K562 (cell line): ENCODE measurements at regions not wholly inside any gene's neighbourhood (a gene's known extent, or its start where the extent isn't known, plus 50 kb on each side); places are given as distances from the start of the nearest gene placed in this dataset.

Source experiments
- CBX5 ChIP-seq: IDR thresholded peaks from 2 replicates; pipeline ENCODE4 v1.6.1; 2014; ENCODE audit warnings: low read depth, borderline replicate concordance
- EZH2 ChIP-seq: IDR thresholded peaks from 2 replicates; pipeline ENCODE4 v1.6.1; 2012; ENCODE audit warnings: low read depth, mild to moderate bottlenecking, inconsistent platforms, low read length, borderline replicate concordance
- JUND ChIP-seq, 2 experiments: IDR thresholded peaks; 2 replicates in 1 of 2; 3 replicates in 1 of 2; pipeline ENCODE4 v1.6.1; 2011; ENCODE audit warnings: borderline replicate concordance in 2 of 2, low read depth in 2 of 2, low read length in 2 of 2, improper control_type of control experiment in 1 of 2, missing biosample characterization in 1 of 2, missing genetic modification characterization in 1 of 2, missing genetic modification reagents in 1 of 2
- MTF1 ChIP-seq: fragments of 250-450 bp; sonication (Bioruptor Pico); IDR thresholded peaks from 2 replicates; pipeline ENCODE4 v1.9.0; 2021; ENCODE audit warnings: moderate library complexity, mild to moderate bottlenecking, inconsistent platforms, borderline replicate concordance
- NFATC3 ChIP-seq: fragments of 450-650 bp; IDR thresholded peaks from 2 replicates; pipeline ENCODE4 v1.6.1; 2017; ENCODE audit warnings: mild to moderate bottlenecking
- POLR2A ChIP-seq: fragments of 450-650 bp; conservative IDR thresholded peaks from 2 replicates; pipeline ENCODE4 v1.6.1; 2016
- RFX1 ChIP-seq: fragments of 450-650 bp; IDR thresholded peaks from 2 replicates; pipeline ENCODE4 v1.6.1; 2016; ENCODE audit warnings: mild to moderate bottlenecking, moderate library complexity
- SMC3 ChIP-seq: conservative IDR thresholded peaks from 2 replicates; pipeline ENCODE4 v1.6.1; 2011; ENCODE audit warnings: low read depth, low read length, improper control_type of control experiment; ENCODE audit not compliant: insufficient read depth
- STAG1 ChIP-seq: sonication (generic); formaldehyde crosslinking; IDR thresholded peaks from 2 replicates; pipeline ENCODE4 v1.5.0; 2020; ENCODE audit warnings: missing genetic modification reagents, borderline replicate concordance
- ZBTB17 ChIP-seq: fragments of 450-650 bp; formaldehyde crosslinking; IDR thresholded peaks from 2 replicates; pipeline ENCODE4 v1.4.0; 2020; ENCODE audit warnings: mild to moderate bottlenecking
- ZFP36 ChIP-seq: fragments of 150-350 bp; IDR thresholded peaks from 2 replicates; pipeline ENCODE4 v1.6.1; 2018; ENCODE audit warnings: low read length, low read depth; ENCODE audit not compliant: partially characterized antibody
- ZNF143 ChIP-seq: sonication (generic); formaldehyde crosslinking; IDR thresholded peaks from 2 replicates; pipeline ENCODE4 v1.9.0; 2022; ENCODE audit warnings: mild to moderate bottlenecking, missing genetic modification reagents
- TF ChIP-seq, protein P1 (sequence below), 3 experiments: IDR thresholded peaks in 2 of 3; conservative IDR thresholded peaks in 1 of 3; 2 replicates each; pipeline ENCODE4 v1.5.1; 2011 to 2012; ENCODE audit warnings: low read length in 3 of 3, mild to moderate bottlenecking in 3 of 3, control low read depth in 2 of 3, improper control_type of control experiment in 1 of 3, inconsistent platforms in 1 of 3, low read depth in 1 of 3, mixed read lengths in 1 of 3, moderate library complexity in 1 of 3; ENCODE audit not compliant: insufficient read depth in 2 of 3

- TF ChIP-seq, protein P1, sequence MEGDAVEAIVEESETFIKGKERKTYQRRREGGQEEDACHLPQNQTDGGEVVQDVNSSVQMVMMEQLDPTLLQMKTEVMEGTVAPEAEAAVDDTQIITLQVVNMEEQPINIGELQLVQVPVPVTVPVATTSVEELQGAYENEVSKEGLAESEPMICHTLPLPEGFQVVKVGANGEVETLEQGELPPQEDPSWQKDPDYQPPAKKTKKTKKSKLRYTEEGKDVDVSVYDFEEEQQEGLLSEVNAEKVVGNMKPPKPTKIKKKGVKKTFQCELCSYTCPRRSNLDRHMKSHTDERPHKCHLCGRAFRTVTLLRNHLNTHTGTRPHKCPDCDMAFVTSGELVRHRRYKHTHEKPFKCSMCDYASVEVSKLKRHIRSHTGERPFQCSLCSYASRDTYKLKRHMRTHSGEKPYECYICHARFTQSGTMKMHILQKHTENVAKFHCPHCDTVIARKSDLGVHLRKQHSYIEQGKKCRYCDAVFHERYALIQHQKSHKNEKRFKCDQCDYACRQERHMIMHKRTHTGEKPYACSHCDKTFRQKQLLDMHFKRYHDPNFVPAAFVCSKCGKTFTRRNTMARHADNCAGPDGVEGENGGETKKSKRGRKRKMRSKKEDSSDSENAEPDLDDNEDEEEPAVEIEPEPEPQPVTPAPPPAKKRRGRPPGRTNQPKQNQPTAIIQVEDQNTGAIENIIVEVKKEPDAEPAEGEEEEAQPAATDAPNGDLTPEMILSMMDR (IDR thresholded peaks at IDR 0.05 in 2 of 3, conservative IDR thresholded peaks at IDR 0.05 in 1 of 3; ENCODE audit: insufficient read depth in 2 of 3, low read depth in 1 of 3, low read length in 3 of 3), result no peak
- TF ChIP-seq NFATC3, result no peak
- no peak for TF ChIP-seq MTF1 (CRISPR knock-in tag)
- no peak for TF ChIP-seq ZNF143 (CRISPR knock-in tag)
- no peak for TF ChIP-seq STAG1 (CRISPR knock-in tag)
- no peak for TF ChIP-seq CBX5
- TF ChIP-seq JUND (IDR thresholded peaks at IDR 0.05; ENCODE audit: borderline replicate concordance, low read depth, low read length), result no peak
- no peak for TF ChIP-seq JUND (tag; IDR thresholded peaks at IDR 0.05; ENCODE audit: borderline replicate concordance, low read depth, low read length)
- no peak for TF ChIP-seq POLR2A
- TF ChIP-seq ZBTB17, result no peak
- no peak for TF ChIP-seq RFX1
- no peak for TF ChIP-seq EZH2
- TF ChIP-seq SMC3, result no peak
- TF ChIP-seq ZFP36, result no peak
Measured at GRCh38 chr4:123158576-123158975, 236.2 kb upstream of the NUDT6 start.
